WI38 (cell line): ENCODE measurements at regions not wholly inside any gene's neighbourhood (a gene's known extent, or its start where the extent isn't known, plus 50 kb on each side); places are given as distances from the start of the nearest gene placed in this dataset.
"Not testable (repeated sequence)": the region's sequence is repeated elsewhere in the genome, so short reads cannot be mapped to it uniquely, and the experiment has no call there.

Experiments
- H3K4me3 ChIP-seq: 2 replicates; pipeline ENCODE4 v1.5.1; 2011; ENCODE audit warnings: low read depth, mild to moderate bottlenecking, control low read depth, low read length
- TF ChIP-seq, protein P1 (sequence below): IDR thresholded peaks from 2 replicates; pipeline ENCODE4 v1.5.1; 2012; ENCODE audit warnings: low read depth, mild to moderate bottlenecking, control low read depth, low read length

DNA sequence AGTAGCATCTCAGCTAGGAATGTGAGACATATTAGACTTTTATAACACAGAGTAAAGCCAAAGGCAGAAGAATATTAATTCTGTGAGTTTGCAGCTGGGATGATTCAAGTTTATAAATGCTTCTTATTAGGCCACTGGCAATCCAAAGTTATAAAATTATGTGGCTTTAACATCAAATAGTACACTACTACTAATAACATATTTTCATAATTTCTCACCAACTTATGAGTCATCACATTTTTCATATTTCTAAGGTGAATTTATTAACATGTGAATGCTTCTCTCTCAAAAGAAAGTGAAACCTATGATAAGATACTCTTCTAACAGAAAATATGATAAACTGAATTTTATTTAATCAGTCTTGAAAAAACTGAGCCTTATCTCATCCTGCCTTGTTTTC is 1348.2 kb upstream of the ALCAM start:
- H3K4me3 ChIP-seq, result no peak overlapping the region
- TF ChIP-seq, protein P1, sequence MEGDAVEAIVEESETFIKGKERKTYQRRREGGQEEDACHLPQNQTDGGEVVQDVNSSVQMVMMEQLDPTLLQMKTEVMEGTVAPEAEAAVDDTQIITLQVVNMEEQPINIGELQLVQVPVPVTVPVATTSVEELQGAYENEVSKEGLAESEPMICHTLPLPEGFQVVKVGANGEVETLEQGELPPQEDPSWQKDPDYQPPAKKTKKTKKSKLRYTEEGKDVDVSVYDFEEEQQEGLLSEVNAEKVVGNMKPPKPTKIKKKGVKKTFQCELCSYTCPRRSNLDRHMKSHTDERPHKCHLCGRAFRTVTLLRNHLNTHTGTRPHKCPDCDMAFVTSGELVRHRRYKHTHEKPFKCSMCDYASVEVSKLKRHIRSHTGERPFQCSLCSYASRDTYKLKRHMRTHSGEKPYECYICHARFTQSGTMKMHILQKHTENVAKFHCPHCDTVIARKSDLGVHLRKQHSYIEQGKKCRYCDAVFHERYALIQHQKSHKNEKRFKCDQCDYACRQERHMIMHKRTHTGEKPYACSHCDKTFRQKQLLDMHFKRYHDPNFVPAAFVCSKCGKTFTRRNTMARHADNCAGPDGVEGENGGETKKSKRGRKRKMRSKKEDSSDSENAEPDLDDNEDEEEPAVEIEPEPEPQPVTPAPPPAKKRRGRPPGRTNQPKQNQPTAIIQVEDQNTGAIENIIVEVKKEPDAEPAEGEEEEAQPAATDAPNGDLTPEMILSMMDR, result no peak

DNA sequence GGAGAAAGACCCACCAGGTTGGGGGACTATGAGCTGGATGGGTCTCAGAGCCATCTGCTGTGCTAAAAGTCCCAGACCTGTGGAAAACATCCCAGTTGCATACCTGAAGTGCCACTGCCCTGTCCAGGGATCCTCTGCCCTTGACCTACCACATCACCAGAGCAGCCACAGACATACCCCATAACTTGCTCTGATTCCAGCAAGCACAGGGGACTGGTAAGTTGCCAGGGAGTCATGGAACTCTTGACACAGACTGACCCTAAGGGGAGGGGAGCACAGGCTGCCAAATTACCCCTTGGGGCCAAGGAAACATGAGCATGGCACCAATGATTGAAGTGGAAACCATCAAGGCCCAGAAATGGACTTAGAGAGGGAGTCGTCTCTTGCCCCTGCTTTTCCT is 1335.1 kb upstream of the ALCAM start:
- TF ChIP-seq, protein P1, result no peak
- H3K4me3 ChIP-seq, result no peak overlapping the region

DNA sequence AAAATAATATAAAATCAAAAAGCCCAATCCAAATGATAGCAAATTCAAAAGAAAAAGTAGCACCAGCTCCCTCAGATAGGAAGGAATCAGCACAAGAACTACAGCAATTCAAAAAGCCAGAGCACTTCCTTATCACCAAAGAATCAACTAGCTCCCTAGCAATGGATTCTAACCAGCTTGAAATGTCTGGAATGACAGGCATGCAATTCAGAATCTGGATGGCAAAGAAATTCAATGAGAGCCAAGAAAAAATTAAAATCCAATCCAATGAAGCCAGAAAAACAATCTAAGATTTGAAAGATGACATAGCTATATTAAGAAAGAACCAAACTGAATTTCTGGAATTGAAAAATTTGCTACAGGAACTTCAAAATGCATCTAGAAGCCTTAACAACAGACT is 1334.4 kb upstream of the ALCAM start:
- no peak overlapping the region for H3K4me3 ChIP-seq
- TF ChIP-seq, protein P1, result no peak

DNA sequence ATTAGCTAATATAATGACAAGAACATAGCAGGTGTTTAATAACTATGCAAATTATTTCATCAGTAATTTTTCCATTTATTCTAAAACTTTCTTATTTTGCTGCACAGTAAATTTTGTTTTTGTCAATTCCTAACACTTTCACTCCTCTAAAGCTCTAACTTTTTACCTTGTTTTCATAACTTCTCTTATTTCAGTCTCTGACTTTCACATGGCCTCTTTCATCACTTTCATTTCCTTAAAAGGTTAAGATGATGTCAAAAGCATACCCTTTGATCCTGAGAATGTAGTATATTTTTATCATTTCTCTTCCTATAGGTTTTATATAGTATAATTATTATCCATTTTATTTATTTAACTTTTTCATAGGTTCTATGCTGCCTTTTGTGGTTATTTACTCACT is 1325.8 kb upstream of the ALCAM start:
- TF ChIP-seq, protein P1, result no peak

DNA sequence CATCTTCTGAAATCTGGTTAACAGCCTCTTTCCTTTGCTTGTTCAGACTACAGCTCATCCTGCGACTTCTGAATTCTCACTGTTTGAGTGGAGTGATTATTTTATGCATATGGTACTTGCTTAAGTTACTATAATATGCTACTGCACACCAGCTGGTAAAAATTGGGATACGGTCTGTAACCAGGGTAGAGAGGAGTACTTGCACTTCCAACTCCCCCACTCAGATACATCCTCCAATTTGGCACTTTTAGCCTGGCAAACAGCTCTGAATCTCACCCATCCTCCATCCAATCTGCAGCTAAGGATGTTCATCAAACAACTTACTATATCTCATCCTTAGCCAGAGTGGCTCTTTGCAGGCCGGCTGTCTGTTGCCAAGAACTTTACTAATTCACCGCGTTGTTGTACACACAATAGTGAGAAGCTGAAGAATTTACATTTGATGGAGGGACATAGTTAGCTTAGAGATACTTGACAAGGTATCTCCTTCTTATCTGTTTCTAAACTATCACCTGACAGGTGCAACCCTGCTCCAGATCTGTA is 1323.6 kb upstream of the ALCAM start:
- H3K4me3 ChIP-seq, result not testable (repeated sequence)

More for the DNA sequence above, 1325.8 kb upstream of the ALCAM start:
- no peak overlapping the region for H3K4me3 ChIP-seq

DNA sequence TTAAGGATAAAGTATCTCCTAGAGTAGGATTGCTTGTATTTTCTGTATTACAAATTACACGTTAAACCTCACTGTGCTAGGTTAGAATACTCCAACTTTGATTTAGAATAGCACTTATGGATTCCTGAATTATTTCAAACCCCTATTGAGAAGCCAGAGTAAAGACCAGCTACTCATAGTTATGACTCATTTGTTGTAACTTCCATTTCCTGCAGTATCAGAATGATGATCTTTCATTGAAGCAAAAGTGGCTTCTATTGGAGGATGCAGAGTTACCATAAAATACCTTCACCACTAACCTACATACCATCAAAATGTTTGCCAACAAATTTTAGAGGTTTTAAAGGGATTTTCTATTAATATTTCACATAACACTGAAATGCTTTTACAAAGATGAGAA is 1322.7 kb upstream of the ALCAM start:
- no peak overlapping the region for H3K4me3 ChIP-seq

DNA sequence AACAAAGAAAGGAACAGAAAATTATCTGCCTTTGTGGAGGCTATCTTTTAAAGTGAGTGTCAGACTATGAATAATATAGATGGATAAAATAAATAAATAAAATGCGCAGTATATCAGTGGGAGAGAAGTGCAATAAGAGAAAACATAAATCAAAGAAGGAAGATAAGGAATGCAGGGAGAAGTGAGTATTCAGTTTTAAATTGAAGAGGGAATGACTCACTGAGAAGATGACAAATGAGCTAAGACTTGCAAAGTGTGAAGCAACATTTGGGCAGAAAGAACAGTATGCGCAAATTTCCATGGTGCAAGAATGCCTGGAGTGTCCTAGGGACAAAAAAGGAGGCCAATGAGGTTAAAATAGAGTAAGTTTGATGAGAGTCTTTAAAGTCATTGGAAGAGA is 1300.1 kb upstream of the ALCAM start:
- TF ChIP-seq, protein P1, result no peak
- H3K4me3 ChIP-seq, result no peak overlapping the region

More for the DNA sequence above, 1322.7 kb upstream of the ALCAM start:
- TF ChIP-seq, protein P1, result no peak

DNA sequence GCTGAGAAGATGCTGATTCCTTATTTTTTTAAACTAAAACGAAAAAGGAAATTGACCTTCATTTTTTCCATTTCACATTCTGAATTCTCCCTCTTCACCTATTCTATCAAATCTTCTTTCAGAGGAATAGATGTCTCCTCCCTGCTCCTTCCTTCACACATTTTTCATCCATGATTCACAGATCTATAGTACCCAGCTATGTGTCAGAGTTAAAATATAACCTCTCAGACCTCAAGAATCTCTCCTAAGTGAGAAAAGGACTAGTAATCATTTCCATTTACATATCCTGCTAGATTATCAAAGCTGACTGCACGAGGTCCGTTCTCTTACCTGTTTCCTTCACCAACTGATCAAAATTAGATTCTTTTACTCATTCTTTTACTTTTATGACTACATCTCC is 1297.6 kb upstream of the ALCAM start:
- TF ChIP-seq, protein P1, result no peak

More for the DNA sequence above, 1297.6 kb upstream of the ALCAM start:
- no peak overlapping the region for H3K4me3 ChIP-seq
